G401 (cell line): ENCODE measurements at regions not wholly inside any gene's neighbourhood (a gene's known extent, or its start where the extent isn't known, plus 50 kb on each side); places are given as distances from the start of the nearest gene placed in this dataset.
"Not testable (repeated sequence)": the region's sequence is repeated elsewhere in the genome, so short reads cannot be mapped to it uniquely, and the experiment has no call there.

ENCODE experiments used
- DNase-seq: peaks from one replicate; pipeline ENCODE4 v3.0.0-alpha.2; 2015; ENCODE audit warnings: low spot score
- in situ Hi-C: cut with HindIII; loops from 2 replicates; pipeline ENCODE4 v1.10.0; 2016; ENCODE audit warnings: low sequenced_read_pairs, mixed read lengths

DNA sequence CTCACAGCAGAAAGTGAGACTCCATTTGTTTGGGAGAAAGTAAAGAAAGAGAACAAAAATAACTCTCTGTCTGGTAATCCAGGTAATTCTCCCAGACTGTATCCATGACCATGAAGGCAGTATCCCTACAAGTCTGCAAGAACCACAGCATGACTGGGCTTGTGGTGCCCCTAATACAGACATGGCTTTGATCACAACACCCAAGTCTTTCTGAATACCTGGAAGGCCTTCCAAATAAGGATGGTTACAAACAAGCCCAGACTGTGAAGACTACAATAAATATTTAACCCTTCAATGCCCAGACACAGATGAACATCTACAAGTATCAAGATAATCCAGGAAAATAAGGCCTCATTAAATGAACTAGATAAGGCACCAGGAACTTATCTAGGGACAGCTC lies 481.1 kb upstream of the RORB start:
- in situ Hi-C loops = no loop called here
- no peak for DNase-seq

DNA sequence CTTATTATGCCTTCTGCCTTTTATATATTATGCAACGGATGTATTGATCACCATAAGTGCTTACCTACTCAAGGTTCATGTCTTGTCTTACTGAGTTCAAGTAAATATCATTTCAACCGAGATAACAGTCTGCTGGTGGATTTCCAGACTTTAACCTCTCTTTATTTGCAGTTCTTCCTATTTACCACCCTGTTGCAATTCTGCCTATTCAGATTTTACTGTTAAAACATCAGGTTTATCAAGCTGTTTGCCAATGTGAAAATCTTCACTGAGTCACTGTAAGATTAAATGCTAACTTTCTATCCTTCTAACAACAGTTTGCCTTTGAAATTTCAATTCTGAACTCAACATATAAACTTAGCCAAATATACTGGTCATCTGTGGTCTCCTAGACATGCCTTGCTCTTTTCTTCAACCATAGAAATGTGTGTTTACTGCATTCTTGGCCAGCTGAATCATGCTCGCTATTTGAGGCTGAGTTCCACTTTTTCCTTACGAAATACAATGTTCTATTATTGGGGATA lies 471.7 kb upstream of the RORB start:
- in situ Hi-C loops = no loop called here

DNA sequence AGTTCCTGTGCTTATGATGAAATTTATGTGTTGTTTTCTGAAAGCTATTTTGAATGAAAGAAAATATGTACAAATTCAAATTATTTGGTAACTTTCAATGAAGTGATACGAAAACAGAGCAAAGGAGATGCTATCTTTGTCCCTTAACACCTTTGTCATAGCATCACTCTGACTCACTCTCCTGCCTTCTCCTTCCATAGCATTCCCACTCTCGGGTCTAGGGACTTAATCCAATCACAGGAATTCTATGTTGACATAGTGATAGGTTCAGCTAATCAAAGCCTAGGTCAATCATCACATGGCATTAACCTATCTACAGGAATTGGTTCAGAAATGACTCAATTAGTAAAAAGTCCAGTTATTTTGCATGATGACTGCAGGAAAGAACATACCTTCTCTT lies 464.7 kb upstream of the RORB start:
- DNase-seq = no peak
- in situ Hi-C loops = no loop called here

More for the DNA sequence above, 471.7 kb upstream of the RORB start:
- no peak for DNase-seq

DNA sequence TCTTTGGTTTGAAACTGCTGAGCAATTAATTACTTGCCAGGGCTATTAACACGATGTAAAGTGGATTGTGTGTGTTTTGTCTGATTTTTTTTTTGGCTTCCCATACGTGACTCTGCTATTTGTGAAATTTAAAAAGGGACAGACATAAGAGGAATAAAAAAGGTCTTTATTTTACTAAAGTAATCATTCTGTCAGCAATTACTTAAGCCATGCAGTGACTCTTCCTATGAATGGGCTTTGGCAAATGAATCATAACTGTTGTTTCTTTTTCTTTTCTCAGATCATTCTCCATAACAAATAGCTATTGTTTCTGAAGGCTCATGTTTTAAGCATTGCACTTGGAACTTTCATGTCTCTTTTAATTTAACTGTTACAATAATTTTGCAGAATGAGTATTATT lies 461.3 kb upstream of the RORB start:
- in situ Hi-C loops = no loop called here
- no peak for DNase-seq

DNA sequence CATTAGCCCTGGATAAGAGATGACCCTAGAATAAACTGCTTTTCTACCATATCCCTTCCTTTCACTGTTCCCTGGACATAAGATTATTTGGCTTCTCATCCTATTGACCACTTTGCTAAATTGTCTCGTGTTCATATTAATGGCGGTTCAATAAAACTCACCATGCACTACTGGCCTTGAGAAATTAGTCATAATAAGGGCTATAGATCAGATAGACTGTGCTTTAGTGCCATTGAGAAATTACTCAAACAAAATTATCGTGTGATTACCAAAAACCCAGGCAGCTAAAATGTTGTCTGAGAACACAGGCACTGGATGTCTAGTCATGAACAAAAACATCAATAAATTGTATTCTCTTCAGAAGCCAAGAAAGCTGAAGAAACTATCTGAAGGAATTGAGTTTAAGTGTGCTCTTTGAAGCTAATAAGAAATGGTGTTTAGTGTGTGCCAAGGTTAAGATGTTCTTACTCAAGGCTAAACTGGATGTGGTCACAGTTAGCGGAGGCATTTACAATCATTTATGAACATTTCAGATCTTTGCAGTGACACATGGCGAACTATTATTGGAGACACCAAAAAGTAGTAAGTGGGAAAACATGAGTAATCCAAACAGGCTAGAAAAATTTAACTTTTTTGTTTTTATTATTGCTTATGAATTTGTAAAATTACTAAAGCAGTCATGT lies 460.4 kb upstream of the RORB start:
- DNase-seq = no peak
- in situ Hi-C loops = no loop called here

DNA sequence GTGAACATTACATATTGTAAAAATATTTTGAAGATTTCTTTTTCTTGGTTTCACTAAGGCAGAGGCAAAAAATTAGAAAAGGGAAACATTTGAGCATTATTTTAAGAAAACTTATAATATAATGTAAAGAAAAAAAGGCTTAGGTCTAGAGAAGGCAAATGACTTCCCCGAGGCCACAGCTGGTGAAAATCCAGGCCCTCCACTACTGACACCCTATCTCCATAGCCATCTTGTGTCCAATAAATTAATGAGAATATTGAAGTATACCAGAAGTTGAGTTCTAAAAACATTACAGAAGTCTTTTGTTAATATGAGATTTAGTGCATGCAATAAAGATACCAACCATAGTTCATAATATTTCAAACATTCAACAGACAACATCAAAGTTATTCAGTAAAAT lies 459.9 kb upstream of the RORB start:
- DNase-seq = no peak
- in situ Hi-C loops = no loop called here

DNA sequence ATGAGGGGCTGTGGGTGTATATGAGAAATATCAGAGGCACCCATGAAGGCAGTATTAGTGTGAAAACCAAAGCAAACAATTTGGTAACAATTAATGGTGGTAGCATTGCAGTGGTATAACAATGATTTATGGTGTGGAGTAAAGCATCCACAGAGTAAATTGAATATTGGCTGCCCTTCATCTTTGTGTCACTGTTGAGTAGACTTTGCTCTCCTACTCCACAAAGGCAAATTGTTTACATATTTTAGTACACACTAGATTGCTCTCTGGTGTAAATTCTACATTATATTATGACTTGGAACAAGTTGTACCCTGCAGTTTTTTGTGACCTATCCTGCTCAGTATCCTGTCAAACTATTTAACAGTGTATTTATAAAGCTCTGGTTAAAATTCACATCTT lies 455.5 kb upstream of the RORB start:
- no peak for DNase-seq
- in situ Hi-C loops = no loop called here

DNA sequence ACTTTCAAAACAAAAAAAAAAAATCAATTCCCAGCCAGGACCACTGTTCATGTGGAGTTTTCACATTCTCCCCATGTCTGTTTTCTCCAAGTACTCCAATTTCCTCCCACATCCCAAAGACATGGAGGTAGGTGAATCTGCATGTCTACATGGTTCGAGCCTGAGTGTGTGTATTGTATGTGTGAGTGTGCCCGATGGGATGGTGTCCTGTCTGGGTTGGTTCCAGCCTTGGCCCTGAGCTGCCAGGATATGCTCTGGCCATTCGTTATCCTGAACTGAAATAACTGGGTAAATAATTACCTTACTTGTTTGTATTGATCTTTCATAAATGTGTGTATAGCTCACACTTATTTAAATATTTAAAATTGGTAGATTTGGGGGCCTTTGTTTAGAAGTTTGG lies 452.3 kb upstream of the RORB start:
- in situ Hi-C loops = no loop called here
- no peak for DNase-seq

DNA sequence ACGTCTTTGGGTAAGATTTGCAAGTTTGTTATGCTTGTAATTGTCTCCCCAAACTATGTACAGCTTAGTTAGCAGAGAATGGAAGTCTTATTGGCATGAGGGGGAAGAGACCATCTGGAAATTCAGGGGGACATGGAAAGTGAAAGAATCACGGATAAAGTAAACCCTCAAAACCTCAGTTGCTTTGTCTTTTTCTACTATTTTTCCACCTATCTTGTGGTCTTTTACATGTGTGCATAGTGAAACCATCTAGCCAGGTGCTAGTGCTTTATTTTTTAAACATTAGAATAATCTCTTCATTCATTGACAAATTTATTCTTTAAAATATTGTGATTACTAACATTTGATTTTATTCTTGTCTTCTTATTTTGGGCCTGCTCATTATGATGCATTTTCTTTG lies 441.1 kb upstream of the RORB start:
- no peak for DNase-seq
- in situ Hi-C loops = no loop called here

DNA sequence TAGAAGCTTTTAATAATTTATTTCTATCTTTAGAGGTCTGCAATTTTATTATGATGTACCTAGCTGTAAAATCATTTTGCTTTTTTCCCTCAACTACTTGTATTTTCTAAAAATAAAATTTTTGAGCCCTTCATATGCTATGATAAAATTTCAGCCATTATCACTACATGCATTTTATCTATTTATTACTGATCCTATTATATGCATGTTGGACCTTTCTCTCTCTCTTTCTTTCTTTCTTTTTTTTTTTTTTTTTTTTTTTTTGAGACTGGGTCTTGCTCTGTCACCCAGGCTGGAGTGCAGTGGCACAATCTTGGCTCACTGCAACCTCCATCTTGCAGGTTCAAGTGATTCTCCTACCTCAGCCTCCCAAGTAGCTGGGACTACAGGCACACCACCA lies 440.1 kb upstream of the RORB start:
- DNase-seq, in situ Hi-C loops: not testable (repeated sequence)

DNA sequence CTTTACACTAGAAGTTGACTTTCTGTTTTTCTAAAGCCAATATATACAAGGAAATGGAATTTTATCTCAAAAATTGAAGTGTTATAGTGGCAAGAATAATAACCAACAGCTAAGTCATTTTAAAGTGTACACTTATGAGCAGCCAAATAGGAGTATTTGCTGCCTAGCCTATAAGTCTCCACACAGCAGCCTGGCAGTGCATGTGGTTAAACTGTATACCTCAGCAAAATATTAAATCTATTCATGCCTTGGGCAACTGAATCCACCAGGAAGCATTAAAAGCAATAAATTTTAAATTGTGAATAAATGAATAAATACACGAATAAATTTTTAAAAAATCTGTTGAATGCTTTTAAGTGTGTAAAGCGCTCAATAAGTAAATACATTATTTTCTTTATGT lies 432.4 kb upstream of the RORB start:
- in situ Hi-C loops = no loop called here
- DNase-seq = no peak

DNA sequence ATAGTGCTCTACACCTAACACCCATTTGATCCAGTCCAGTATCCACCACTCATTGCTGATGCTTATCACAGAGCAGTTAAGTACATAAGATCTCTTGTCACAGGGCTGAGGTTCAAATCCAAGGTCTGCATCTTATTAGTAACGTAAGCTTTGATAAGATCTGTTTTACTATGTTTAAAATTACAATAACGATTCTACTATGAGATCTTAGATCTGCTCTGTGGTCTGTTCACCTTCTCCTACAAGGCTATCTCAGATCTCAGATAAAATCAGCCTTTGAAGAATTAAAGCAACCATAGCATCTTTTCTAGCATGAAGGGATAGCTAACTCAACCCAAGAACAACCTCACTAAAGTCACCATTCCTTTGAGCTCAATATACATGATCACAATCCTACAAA lies 431.0 kb upstream of the RORB start:
- no peak for DNase-seq
- in situ Hi-C loops = no loop called here

DNA sequence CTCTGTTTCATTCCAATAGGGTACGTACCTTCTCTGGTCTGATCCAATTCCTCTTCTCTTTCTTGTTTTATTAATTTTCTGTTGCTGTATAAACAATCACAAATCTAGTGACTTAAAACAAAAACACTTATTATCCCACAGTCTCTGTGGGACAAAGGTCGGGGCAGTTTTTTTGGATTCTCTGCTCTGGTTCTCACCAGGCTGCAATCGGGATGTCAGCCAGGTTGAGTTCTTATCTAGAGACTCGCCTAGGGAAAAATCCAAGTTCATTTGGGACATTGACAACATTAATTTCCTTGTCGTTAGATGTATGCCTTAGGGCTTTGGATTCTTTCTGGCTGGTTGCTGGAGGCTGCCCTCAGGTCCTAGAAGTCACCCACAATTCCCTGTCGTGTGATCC lies 430.5 kb upstream of the RORB start:
- in situ Hi-C loops = no loop called here
- no peak for DNase-seq

DNA sequence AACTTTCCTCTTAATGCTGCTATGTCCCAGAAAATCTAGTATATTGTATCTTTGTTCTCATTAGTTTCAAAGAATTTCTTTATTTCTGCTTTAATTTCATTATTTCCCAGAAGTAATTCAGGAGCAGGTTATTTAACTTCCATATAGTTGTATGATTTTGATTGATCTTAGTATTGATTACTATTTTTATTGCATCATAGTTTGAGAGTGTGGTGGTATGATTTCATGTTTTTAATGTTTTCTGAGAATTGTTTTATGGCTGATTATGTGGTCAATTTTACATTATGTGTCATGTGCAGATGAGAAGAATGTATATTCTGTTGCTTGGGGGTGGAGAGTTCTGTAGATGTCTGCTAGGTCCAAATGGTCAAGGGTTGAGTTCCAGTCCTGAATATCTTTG lies 425.6 kb upstream of the RORB start:
- in situ Hi-C loops = no loop called here
- DNase-seq = no peak

DNA sequence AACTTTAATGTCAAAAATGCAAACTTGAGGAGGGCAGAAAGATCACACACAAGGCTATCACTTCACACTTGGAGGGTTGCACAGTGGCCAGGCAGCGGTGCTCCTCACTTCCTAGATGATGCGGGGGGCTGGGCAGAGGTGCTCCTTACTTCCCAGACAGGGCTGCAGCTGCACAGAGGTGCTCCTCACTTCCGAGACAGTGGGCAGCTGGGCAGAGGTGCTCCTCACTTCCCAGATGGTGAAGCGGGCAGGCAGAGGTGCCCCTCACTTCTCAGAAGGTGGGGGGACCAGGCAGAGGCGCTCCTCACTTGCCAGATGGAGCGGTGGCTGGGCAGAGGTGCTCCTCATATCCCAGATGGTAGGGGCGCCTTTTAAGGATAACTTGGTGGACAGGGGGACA lies 423.2 kb upstream of the RORB start:
- in situ Hi-C loops = no loop called here
- DNase-seq = no peak

DNA sequence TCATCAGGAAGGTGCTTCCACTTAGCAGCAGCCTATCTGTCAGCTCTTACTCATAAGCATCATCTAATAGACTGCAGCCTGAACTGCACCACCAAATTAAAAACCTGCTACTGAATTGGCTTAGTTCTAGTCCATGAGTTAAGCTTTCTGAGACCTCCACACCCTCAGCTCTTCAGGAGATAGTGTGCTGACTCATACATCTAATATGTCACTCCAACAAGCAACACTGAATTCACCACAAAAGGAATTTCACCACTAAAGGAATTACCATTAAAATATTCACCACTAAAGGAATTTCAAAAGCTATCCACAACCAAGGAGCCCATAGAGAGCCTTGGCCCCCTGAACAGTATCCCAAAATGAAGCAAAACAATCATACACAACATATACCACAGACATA lies 418.5 kb upstream of the RORB start:
- in situ Hi-C loops = no loop called here
- DNase-seq = no peak

DNA sequence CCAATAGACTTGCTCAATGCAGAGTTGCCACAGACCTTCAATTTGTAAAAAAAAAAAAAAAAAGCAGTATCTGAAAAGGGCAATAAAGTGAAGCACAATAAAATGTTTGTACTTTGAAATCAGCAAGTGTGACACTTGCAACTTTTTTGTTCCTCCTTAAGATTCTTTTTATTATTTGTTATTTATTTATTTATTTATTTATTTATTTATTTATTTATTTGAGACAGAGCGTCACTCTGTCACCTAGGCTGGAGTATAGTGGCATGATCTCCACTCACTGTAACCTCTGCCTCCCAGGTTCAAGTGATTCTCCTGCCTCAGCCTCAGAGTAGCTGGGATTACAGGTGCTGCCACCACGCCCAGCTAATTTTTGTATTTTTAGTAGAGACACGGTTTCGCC lies 416.5 kb upstream of the RORB start:
- in situ Hi-C loops, DNase-seq: not testable (repeated sequence)

DNA sequence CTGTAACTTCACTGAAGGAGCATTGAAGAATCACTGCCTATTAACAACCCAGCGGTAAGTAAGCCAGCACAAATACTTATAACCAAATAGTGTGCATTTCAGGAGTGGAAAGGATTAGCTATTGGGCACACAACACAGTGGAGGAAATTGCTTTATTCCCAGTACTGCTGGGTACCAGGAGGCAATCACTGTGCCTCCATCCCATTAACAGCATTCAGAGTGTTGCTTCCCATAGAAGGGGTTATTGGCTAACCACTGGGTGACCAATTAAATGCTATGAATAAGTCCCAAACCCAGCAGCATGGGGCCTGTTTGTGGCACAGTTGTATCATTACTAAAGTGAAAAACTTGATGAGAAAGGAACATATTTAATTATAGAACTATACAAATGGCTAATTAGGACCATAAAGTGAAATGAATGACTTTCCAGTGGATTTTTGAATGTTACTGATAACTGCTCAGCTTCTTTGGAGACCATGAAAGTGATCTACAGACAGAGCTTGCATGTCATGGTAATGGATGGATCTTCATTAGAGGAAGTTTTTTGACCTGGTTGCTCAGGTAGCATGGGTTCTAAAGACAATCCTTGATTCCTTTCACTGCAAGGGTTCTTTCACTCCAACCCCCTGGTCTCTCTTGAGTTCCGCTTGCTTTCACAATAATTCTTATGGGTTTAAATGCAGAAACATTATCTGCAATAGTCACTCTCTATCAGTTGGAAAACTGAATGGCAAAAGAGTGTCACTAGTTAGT lies 413.3 kb upstream of the RORB start:
- no peak for DNase-seq
- in situ Hi-C loops = no loop called here

DNA sequence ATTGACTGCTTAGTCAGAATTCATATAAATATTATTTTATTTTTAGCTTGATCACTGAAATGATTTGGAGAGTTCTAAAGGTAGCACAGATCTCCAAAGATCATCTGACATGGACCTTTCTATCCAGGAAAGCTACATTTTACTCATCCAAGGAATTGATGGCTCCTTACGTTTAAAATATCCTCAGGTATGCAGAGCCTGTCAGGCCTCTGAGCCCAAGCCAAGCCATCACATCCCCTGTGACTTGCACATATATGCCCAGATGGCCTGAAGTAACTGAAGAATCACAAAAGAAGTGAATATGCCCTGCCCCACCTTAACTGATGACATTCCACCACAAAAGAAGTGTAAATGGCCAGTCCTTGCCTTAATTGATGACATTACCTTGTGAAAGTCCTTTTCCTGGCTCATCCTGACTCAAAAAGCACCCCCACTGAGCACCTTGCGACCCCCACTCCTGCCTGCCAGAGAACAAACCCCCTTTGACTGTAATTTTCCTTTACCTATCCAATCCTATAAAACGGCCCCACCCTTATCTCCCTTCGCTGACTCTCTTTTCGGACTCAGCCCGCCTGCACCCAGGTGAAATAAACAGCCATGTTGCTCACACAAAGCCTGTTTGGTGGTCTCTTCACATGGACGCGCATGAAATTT lies 411.6 kb upstream of the RORB start:
- in situ Hi-C loops, DNase-seq: not testable (repeated sequence)

DNA sequence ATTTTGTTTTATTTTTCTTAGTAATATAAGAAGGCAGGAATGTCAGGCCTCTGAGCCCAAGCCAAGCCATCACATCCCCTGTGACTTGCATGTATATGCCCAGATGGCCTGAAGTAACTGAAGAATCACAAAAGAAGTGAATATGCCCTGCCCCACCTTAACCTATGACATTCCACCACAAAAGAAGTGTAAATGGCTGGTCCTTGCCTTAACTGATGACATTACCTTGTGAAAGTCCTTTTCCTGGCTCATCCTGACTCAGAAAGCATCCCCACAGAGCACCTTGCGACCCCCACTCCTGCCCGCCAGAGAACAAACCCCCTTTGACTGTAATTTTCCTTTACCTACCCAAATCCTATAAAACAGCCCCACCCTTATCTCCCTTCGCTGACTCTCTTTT lies 406.2 kb upstream of the RORB start:
- DNase-seq, in situ Hi-C loops: not testable (repeated sequence)
